ENCODE measurements at regions not wholly inside any gene's neighbourhood (a gene's known extent, or its start where the extent isn't known, plus 50 kb on each side); places are given as distances from the start of the nearest gene placed in this dataset.

DNA sequence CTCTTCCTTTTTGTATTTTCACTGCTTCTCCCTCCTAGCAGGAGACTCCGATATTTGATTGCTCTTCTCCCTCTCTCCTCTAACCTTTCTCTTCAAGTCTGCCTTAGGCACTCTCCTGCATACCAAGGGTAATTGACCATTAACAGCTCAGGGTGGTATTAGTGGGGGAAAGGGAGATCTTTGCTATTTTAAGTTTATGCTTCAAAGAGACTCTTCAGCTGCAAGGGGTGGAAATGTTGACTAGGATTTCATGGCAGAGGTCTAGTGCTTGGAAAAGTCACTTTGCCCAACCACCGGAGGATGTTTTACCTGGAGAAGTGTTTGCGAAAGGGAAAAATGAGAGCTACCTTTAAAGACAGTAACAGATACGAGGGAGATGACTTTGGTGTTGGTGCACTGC lies 453.7 kb downstream of the SLC4A3 start:
- Histone ChIP-seq H2AFZ (ENCODE audit: low read length) (no peak overlapping the region), H3K27ac (ENCODE audit: insufficient read length, low read depth, low read length) (no peak overlapping the region), H3K56ac (ENCODE audit: insufficient read length, low read depth, low read length) (no peak overlapping the region), H3K79me2 (ENCODE audit: insufficient read depth, low read length) (no peaks in the 10 kb centered on the region), H3K23ac (ENCODE audit: insufficient read length, low read depth, low read length) (no peak overlapping the region), H2BK20ac (ENCODE audit: low read depth, low read length, poor library complexity, severe bottlenecking) (no peak overlapping the region), H3K18ac (ENCODE audit: insufficient read length, low read depth, low read length) (no peak overlapping the region), H3K4me1 (ENCODE audit: insufficient read depth, low read length) (peaks cover 4% of the 10 kb centered on the region), H3K27me3 (ENCODE audit: insufficient read depth, low read length) (no peaks in the 10 kb centered on the region), H2AK5ac (ENCODE audit: insufficient read length, low read length) (no peak overlapping the region), H3K4me2 (ENCODE audit: insufficient read depth, insufficient read length, low read length) (no peak overlapping the region), H3K23me2 (ENCODE audit: insufficient read length, low read depth, low read length, poor library complexity, severe bottlenecking) (no peaks in the 10 kb centered on the region), H3K14ac (ENCODE audit: insufficient read depth, low read length) (no peak overlapping the region), H4K91ac (ENCODE audit: insufficient read length, low read depth, low read length) (no peak overlapping the region), H2BK15ac (ENCODE audit: low read depth, low read length) (no peak overlapping the region), H3K4ac (ENCODE audit: low read depth, low read length) (no peak overlapping the region), H3K9ac (ENCODE audit: extremely low read depth, insufficient read length, low read length) (no peak overlapping the region), H2BK5ac (ENCODE audit: insufficient read length, low read length) (no peak overlapping the region), H2BK12ac (ENCODE audit: insufficient read length, low read depth, low read length) (no peak overlapping the region), H4K20me1 (ENCODE audit: control insufficient read depth, insufficient read depth, insufficient read length) (no peaks in the 10 kb centered on the region), H3T11ph (ENCODE audit: low read length) (no peak overlapping the region), H3K79me1 (ENCODE audit: insufficient read depth, low read depth, low read length, poor library complexity, severe bottlenecking) (no peaks in the 10 kb centered on the region), H4K8ac (replicated peaks; ENCODE audit: insufficient read length, low read depth, low read length) (no peak overlapping the region), H3K9me3 (ENCODE audit: control insufficient read depth, low read depth, low read length) (no peaks in the 10 kb centered on the region), H4K5ac (ENCODE audit: insufficient read length, low read depth, low read length) (no peak overlapping the region), H2BK120ac (ENCODE audit: low read depth, low read length, poor library complexity, severe bottlenecking) (no peak overlapping the region)
- DNase-seq, result no peak
- Mint-ChIP-seq H3K4me1 (peaks cover 22 to 25% of the 10 kb centered on the region in 2 experiments), H3K9me3 (no peaks in the 10 kb centered on the region), H3K27ac (no peak overlapping the region), H3K27me3 (ENCODE audit: low read depth) (no peaks in the 10 kb centered on the region; the same call in 1 of the 2 replicates), H3K4me3 (no peak overlapping the region), H3K36me3 (ENCODE audit: insufficient read depth in 1 of 3, low read depth in 3 of 3) (no peaks in the 10 kb centered on the region)
- TF ChIP-seq CTCF (conservative IDR thresholded peaks at IDR 0.05), result no peak
- no CpG with 5 or more reads among the region's 4 CpGs for WGBS (ENCODE audit: extremely low coverage, insufficient read length, low lambda C conversion rate)
